ENCODE measurements at regions not wholly inside any gene's neighbourhood (a gene's known extent, or its start where the extent isn't known, plus 50 kb on each side); places are given as distances from the start of the nearest gene placed in this dataset.

DNA sequence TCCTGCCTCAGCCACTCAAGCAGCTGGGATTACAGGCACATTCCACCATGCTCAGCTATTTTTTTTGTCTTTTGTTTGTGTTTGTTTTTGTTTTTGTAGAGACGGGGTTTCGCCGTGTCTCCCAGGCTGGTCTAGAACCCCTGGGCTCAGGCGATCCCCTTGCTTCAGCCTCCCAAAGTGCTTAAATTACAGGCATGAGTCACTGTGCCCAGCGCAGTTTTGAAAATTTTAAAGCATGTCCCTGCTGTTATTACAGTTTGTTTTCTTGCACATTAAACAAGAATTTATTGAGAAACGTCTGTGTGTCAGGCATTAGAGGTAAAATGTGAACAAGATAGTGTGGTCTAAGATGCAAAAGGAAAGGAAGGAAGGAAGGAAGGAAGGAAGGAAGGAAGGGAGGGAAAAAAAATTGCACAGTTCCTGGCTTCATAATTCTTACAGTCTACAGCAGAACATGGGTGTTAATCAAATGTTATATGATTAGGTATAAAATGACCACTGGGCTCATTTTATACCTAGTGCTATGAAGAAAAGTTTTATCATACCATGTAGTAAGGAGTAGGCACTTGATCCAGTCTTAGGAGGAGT is 205.4 kb downstream of the SNX18 start:
- Histone ChIP-seq H3K27me3 (no peaks in the 10 kb centered on the region), H3K9me3 (no peaks in the 10 kb centered on the region), H3K4me1 (no peaks in the 10 kb centered on the region), H3K4me3 (no peak overlapping the region), H3K36me3 (no peaks in the 10 kb centered on the region), H3K27ac (no peak overlapping the region)
- no peak for ATAC-seq
- WGBS (ENCODE audit: insufficient coverage, low coverage, low lambda C conversion rate, missing lambda C conversion rate): 51% methylated on average over 6 of the region's 6 CpGs
- no peak for DNase-seq
- TF ChIP-seq, protein P1, sequence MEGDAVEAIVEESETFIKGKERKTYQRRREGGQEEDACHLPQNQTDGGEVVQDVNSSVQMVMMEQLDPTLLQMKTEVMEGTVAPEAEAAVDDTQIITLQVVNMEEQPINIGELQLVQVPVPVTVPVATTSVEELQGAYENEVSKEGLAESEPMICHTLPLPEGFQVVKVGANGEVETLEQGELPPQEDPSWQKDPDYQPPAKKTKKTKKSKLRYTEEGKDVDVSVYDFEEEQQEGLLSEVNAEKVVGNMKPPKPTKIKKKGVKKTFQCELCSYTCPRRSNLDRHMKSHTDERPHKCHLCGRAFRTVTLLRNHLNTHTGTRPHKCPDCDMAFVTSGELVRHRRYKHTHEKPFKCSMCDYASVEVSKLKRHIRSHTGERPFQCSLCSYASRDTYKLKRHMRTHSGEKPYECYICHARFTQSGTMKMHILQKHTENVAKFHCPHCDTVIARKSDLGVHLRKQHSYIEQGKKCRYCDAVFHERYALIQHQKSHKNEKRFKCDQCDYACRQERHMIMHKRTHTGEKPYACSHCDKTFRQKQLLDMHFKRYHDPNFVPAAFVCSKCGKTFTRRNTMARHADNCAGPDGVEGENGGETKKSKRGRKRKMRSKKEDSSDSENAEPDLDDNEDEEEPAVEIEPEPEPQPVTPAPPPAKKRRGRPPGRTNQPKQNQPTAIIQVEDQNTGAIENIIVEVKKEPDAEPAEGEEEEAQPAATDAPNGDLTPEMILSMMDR (IDR thresholded peaks at IDR 0.05): no peak
- intact Hi-C loops (cut with DNase I): no loop called here

DNA sequence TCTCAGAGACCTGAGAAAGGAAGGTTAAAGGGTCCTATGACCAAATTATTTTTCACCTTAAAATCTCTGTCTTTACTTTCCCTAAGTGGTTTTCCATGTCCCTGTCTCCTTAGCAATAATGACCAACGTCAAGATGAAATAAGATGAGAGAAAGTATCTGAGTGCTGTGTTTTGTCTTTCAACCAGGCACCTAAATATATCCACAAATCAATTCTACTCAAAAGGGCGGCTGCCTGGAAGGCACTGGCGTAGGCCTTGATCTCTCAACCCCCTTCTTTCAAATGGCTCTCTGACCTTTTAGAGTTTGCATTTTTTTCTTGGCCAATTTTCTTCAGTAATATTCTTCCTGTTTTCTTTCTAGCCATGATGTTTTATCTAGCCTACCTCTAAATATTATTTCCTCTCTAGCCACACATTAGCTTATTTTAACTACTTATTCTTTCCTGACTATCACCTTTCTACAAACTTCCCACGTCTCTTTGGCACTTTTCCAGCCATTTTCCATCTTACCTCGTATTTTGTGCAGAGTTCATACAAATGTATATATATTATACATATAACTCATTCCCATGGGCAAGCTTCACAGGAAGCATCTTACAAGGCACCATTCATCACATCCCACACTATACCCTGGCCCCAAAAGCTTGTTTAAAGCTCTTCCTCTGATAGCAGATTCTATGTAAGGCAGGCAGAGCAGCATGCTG is 204.5 kb downstream of the SNX18 start:
- ATAC-seq (no peak), DNase-seq (no peak)
- Histone ChIP-seq H3K27me3 (no peaks in the 10 kb centered on the region), H3K27ac (no peak overlapping the region), H3K36me3 (no peaks in the 10 kb centered on the region), H3K9me3 (no peaks in the 10 kb centered on the region), H3K4me3 (no peak overlapping the region), H3K4me1 (no peaks in the 10 kb centered on the region)
- intact Hi-C loops (cut with DNase I): no loop called here
- TF ChIP-seq, protein P1 (IDR thresholded peaks at IDR 0.05): no peak
- TF ChIP-seq POLR2A (IDR thresholded peaks at IDR 0.05): no peak
- WGBS (ENCODE audit: insufficient coverage, low coverage, low lambda C conversion rate, missing lambda C conversion rate): 57% methylated on average over 5 of the region's 5 CpGs

DNA sequence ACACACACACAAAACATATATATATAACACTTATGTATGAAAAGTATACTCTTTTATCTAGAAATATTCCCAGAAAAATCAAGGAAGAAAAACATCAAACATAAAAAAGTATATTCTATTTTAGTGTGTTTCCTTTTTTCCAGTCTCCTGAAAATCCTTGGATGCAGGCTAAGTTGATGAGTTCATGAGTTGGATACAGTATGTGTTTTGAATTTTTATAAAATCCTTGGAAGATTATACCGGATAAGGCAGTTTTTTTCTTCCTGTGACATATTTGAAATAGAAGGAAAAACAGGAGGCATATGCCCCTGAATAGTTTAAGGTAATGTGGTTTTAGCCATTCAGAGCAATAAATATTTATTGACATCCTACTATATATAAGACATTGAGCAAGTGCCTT is 203.6 kb downstream of the SNX18 start:
- intact Hi-C loops (cut with DNase I): no loop called here
- Histone ChIP-seq H3K27ac (no peak overlapping the region), H3K27me3 (no peaks in the 10 kb centered on the region), H3K9me3 (no peaks in the 10 kb centered on the region), H3K36me3 (no peaks in the 10 kb centered on the region), H3K4me1 (no peaks in the 10 kb centered on the region), H3K4me3 (no peak overlapping the region)
- TF ChIP-seq POLR2A (IDR thresholded peaks at IDR 0.05): no peak
- TF ChIP-seq, protein P1 (IDR thresholded peaks at IDR 0.05): no peak
- ATAC-seq (no peak), DNase-seq (no peak)
- WGBS (ENCODE audit: insufficient coverage, low coverage, low lambda C conversion rate, missing lambda C conversion rate): 100% methylated on average over 1 of the region's 1 CpG

- Histone ChIP-seq H3K27ac (no peak overlapping the region), H3K4me1 (no peaks in the 10 kb centered on the region), H3K36me3 (no peaks in the 10 kb centered on the region), H3K9me3 (no peaks in the 10 kb centered on the region), H3K4me3 (no peak overlapping the region), H3K27me3 (no peaks in the 10 kb centered on the region)
- no peak for TF ChIP-seq POLR2A (IDR thresholded peaks at IDR 0.05)
- TF ChIP-seq, protein P1 (IDR thresholded peaks at IDR 0.05): no peak
- WGBS (ENCODE audit: insufficient coverage, low coverage, low lambda C conversion rate, missing lambda C conversion rate): 44% methylated on average over 2 of the region's 3 CpGs
- no peak for ATAC-seq
- DNase-seq: no peak
- intact Hi-C loops (cut with DNase I): no loop called here
Measured at GRCh38 chr5:54720341-54720740, 202.8 kb downstream of the SNX18 start.

Measured in right lobe of liver (tissue), 6 donors.